Mammary epithelial cell (primary cell): ENCODE measurements at regions not wholly inside any gene's neighbourhood (a gene's known extent, or its start where the extent isn't known, plus 50 kb on each side); places are given as distances from the start of the nearest gene placed in this dataset.

Experiments used
- EZH2 ChIP-seq: IDR thresholded peaks from 2 replicates; pipeline ENCODE4 v1.6.1; 2012; ENCODE audit warnings: low read length, inconsistent platforms, borderline replicate concordance
- TF ChIP-seq, protein P1 (sequence below), 2 donors: IDR thresholded peaks in 1 of 2; conservative IDR thresholded peaks in 1 of 2; 2 replicates each; pipeline ENCODE4 v1.5.1; 2011 to 2012; ENCODE audit warnings: inconsistent platforms in 2 of 2, low read length in 2 of 2, mild to moderate bottlenecking in 2 of 2, control low read depth in 1 of 2, low read depth in 1 of 2; ENCODE audit not compliant: insufficient read depth in 1 of 2; ENCODE audit errors: extremely low read depth in 1 of 2

DNA sequence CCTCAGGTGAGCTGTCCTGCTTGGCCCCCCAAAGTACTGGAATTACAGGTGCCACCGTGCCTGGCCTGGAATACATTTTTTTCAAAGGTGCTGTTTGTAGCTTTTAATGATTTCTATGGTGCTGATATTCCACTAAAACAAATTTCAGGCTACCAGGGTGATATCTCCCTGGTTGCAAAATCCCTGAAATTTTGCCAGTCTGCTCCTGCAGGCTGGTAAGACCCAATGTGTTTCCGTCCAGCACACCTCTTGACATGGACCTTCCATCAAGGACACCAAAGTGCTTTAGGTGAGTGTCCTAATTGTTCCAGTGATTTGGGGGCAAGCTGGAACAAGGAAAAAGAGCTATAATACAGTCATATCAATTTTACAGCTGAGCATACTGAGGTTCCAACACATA is 69.8 kb upstream of the KMT2C start:
- TF ChIP-seq, protein P1, sequence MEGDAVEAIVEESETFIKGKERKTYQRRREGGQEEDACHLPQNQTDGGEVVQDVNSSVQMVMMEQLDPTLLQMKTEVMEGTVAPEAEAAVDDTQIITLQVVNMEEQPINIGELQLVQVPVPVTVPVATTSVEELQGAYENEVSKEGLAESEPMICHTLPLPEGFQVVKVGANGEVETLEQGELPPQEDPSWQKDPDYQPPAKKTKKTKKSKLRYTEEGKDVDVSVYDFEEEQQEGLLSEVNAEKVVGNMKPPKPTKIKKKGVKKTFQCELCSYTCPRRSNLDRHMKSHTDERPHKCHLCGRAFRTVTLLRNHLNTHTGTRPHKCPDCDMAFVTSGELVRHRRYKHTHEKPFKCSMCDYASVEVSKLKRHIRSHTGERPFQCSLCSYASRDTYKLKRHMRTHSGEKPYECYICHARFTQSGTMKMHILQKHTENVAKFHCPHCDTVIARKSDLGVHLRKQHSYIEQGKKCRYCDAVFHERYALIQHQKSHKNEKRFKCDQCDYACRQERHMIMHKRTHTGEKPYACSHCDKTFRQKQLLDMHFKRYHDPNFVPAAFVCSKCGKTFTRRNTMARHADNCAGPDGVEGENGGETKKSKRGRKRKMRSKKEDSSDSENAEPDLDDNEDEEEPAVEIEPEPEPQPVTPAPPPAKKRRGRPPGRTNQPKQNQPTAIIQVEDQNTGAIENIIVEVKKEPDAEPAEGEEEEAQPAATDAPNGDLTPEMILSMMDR (conservative IDR thresholded peaks at IDR 0.05 in 1 of 2, IDR thresholded peaks at IDR 0.05 in 1 of 2; ENCODE audit: extremely low read depth in 1 of 2, insufficient read depth in 1 of 2, low read depth in 1 of 2, low read length in 2 of 2), result no peak
- TF ChIP-seq EZH2, result no peak
